HepG2 (cell line): ENCODE measurements at regions not wholly inside any gene's neighbourhood (a gene's known extent, or its start where the extent isn't known, plus 50 kb on each side); places are given as distances from the start of the nearest gene placed in this dataset.

Source experiments
- ATAC-seq: fragments of 200-7000 bp; cut with Tn5 transposase; 3 replicates; pipeline ENCODE4 v1.9.1; 2020; ENCODE audit warnings: mild to moderate bottlenecking, moderate library complexity
- BruUV-seq: library from RNA; stranded (reverse); fragments of 400-500 nt; replicated peaks from 2 replicates; lab custom pipeline; 2021; lab: Mats Ljungman, UMichigan
- CTCF ChIA-PET: fragments of 300-600 bp; formaldehyde crosslinking; extraction: SDS; loops from one replicate; lab custom pipeline; 2021; ENCODE audit warnings: low total read pairs, inconsistent platforms, low intra/inter-chr PET ratio; lab: Yijun Ruan, JAX
- POLR2A ChIA-PET: fragments of 350-600 bp; sonication (Branson Sonifier 250); formaldehyde crosslinking; loops from one replicate; lab custom pipeline; 2020; ENCODE audit warnings: antibody characterized with exemption, inconsistent platforms; lab: Yijun Ruan, JAX
- DNase-seq: peaks from one replicate; pipeline ENCODE4 v3.0.0-alpha.2; 2015; ENCODE audit warnings: low spot score
- FAIRE-seq: peaks from 3 replicates; lab custom pipeline; 2011; peaks lifted over from hg19 to GRCh38; lab: Jason Lieb, UNC
- H2AFZ ChIP-seq: one replicate; pipeline ENCODE4 v1.6.1; 2011; ENCODE audit warnings: low read length, inconsistent platforms
- H3K27ac ChIP-seq: fragments of 300-600 bp; 3 replicates; pipeline ENCODE4 v1.8.0; 2011; ENCODE audit warnings: mixed run types, mild to moderate bottlenecking, mixed read lengths, low read length, inconsistent platforms; ENCODE audit not compliant: insufficient read depth; ENCODE audit errors: extremely low read length
- H3K27me3 ChIP-seq, 2 experiments: fragments of 200-600 bp in 1 of 2; 2 replicates in 1 of 2; 3 replicates in 1 of 2; pipeline versions ENCODE4 v1.6.0 to v1.8.0; 2011; ENCODE audit warnings: low read length in 2 of 2, mild to moderate bottlenecking in 2 of 2, moderate library complexity in 2 of 2, inconsistent platforms in 1 of 2; ENCODE audit not compliant: insufficient read depth in 2 of 2, control insufficient read depth in 1 of 2
- H3K36me3 ChIP-seq, 2 experiments: fragments of 200-600 bp in 1 of 2; replicated peaks in 1 of 2; 2 replicates in 1 of 2; 3 replicates in 1 of 2; pipeline versions ENCODE4 v1.5.1 to v1.8.0; 2011; ENCODE audit warnings: low read length in 2 of 2, inconsistent platforms in 1 of 2; ENCODE audit not compliant: insufficient read depth in 2 of 2, control insufficient read depth in 1 of 2
- H3K4me1 ChIP-seq: 2 replicates; pipeline ENCODE4 v1.5.1; 2012; ENCODE audit warnings: low read length, inconsistent platforms; ENCODE audit not compliant: insufficient read depth
- H3K4me2 ChIP-seq: 2 replicates; pipeline ENCODE4 v1.6.0; 2011; ENCODE audit warnings: low read depth, low read length, inconsistent platforms
- H3K4me3 ChIP-seq, 3 experiments: fragments of 200-600 bp in 1 of 3; sonication (generic), shearing (Covaris generic) in 1 of 3; replicated peaks in 1 of 3; 2 replicates each; pipeline ENCODE4 v1.5.1; 2011 to 2016; ENCODE audit warnings: low read length in 3 of 3, inconsistent platforms in 2 of 3, low read depth in 2 of 3, mild to moderate bottlenecking in 2 of 3, control low read depth in 1 of 3, mixed read lengths in 1 of 3; ENCODE audit not compliant: insufficient read depth in 1 of 3
- H3K79me2 ChIP-seq: one replicate; pipeline ENCODE4 v1.6.1; 2011; ENCODE audit warnings: low read length, inconsistent platforms; ENCODE audit not compliant: insufficient read depth
- H3K9ac ChIP-seq: 2 replicates; pipeline ENCODE4 v1.6.0; 2011; ENCODE audit warnings: mild to moderate bottlenecking, low read depth, low read length, inconsistent platforms; ENCODE audit not compliant: insufficient read depth
- H3K9me3 ChIP-seq: 2 replicates; pipeline ENCODE4 v1.5.1; 2012; ENCODE audit warnings: mild to moderate bottlenecking, low read length
- H4K20me1 ChIP-seq: 2 replicates; pipeline ENCODE4 v1.6.0; 2011; ENCODE audit warnings: inconsistent platforms, mild to moderate bottlenecking, low read length, moderate library complexity; ENCODE audit not compliant: insufficient read depth
- BCL3 ChIP-seq: sonication (generic); formaldehyde crosslinking; IDR thresholded peaks from 2 replicates; pipeline ENCODE4 v1.5.1; 2020; ENCODE audit warnings: mild to moderate bottlenecking, missing genetic modification reagents, moderate library complexity
- NCOA1 ChIP-seq: sonication (generic); formaldehyde crosslinking; IDR thresholded peaks from 2 replicates; pipeline ENCODE4 v1.9.0; 2021; ENCODE audit warnings: missing genetic modification reagents
- SOX13 ChIP-seq, 3 experiments: fragments of 450-650 bp in 1 of 3; sonication (generic) in 1 of 3; formaldehyde crosslinking in 1 of 3; IDR thresholded peaks in 2 of 3; conservative IDR thresholded peaks in 1 of 3; 2 replicates each; pipeline versions ENCODE4 v1.5.0 to v1.6.1; 2016 to 2020; ENCODE audit warnings: antibody characterized with exemption in 1 of 3, mild to moderate bottlenecking in 1 of 3, missing compliant biosample characterization in 1 of 3, missing genetic modification reagents in 1 of 3, moderate library complexity in 1 of 3
- ZC3H4 ChIP-seq: sonication (generic); formaldehyde crosslinking; IDR thresholded peaks from 2 replicates; pipeline ENCODE4 v1.4.0; 2020; ENCODE audit warnings: missing genetic modification reagents, borderline replicate concordance
- ZNF263 ChIP-seq: sonication (generic); formaldehyde crosslinking; IDR thresholded peaks from 2 replicates; pipeline ENCODE4 v1.4.0; 2020; ENCODE audit warnings: missing genetic modification reagents
- ZNF3 ChIP-seq: IDR thresholded peaks from 2 replicates; pipeline ENCODE4 v1.7.0; 2017; ENCODE audit warnings: inconsistent platforms
- WGBS: methylation state at CpG from one replicate; pipeline ENCODE4 v1.1.6; 2017; ENCODE audit warnings: low lambda C conversion rate; 5-methylcytosine and 5-hydroxymethylcytosine counted together
- in situ Hi-C: cut with HindIII; loops from 2 replicates; pipeline ENCODE4 v1.10.0; 2017; ENCODE audit warnings: low pct_unique_long_range_greater_than_20kb; ENCODE audit not compliant: extremely low pct_ligation_motif_present
- intact Hi-C: fragments of 100-400 bp; cut with micrococcal nuclease; formaldehyde crosslinking; loops from one replicate; pipeline ENCODE4 v1.10.0; 2022; ENCODE audit not compliant: unreplicated experiment

- no peak for ATAC-seq
- FAIRE-seq, result no peak
- in situ Hi-C loops, result no loop called here
- ChIA-PET CTCF (no interaction called here), POLR2A (no interaction called here)
- no peaks in the 10 kb centered on the region for H3K36me3 ChIP-seq
- no peak overlapping the region for H3K9ac ChIP-seq
- H3K4me3 ChIP-seq, result no peak overlapping the region
- no TSS peak for BruUV-seq
- TF ChIP-seq ZNF263 (CRISPR knock-in tag) (no peak), ZNF3 (no peak), BCL3 (no peak), NCOA1 (CRISPR knock-in tag) (no peak), ZC3H4 (CRISPR knock-in tag) (no peak), SOX13 (IDR thresholded peaks at IDR 0.05) (no peak), SOX13 (CRISPR knock-in tag; conservative IDR thresholded peaks at IDR 0.05 in 1 of 2, IDR thresholded peaks at IDR 0.05 in 1 of 2) (no peak)
- peaks cover 18 to 58% of the 10 kb centered on the region in 2 experiments; a peak in 4 of 5 replicates for H3K27me3 ChIP-seq
- no peak overlapping the region for H3K4me2 ChIP-seq
- DNase-seq, result no peak
- no peaks in the 10 kb centered on the region for H3K4me1 ChIP-seq
- no peak overlapping the region for H2AFZ ChIP-seq
- WGBS, result 6% methylated on average over 10 of the region's 10 CpGs
- intact Hi-C loops, result no loop called here
- no peaks in the 10 kb centered on the region for H3K9me3 ChIP-seq
- H3K27ac ChIP-seq, result no peak overlapping the region
- no peaks in the 10 kb centered on the region; the same call in 1 of the 2 replicates for H4K20me1 ChIP-seq
- H3K79me2 ChIP-seq, result no peaks in the 10 kb centered on the region
Observed at GRCh38 chr20:58020656-58021454, 207.6 kb downstream of the ANKRD60 start.
